ENCODE measurements at regions not wholly inside any gene's neighbourhood (a gene's known extent, or its start where the extent isn't known, plus 50 kb on each side); places are given as distances from the start of the nearest gene placed in this dataset.

DNA sequence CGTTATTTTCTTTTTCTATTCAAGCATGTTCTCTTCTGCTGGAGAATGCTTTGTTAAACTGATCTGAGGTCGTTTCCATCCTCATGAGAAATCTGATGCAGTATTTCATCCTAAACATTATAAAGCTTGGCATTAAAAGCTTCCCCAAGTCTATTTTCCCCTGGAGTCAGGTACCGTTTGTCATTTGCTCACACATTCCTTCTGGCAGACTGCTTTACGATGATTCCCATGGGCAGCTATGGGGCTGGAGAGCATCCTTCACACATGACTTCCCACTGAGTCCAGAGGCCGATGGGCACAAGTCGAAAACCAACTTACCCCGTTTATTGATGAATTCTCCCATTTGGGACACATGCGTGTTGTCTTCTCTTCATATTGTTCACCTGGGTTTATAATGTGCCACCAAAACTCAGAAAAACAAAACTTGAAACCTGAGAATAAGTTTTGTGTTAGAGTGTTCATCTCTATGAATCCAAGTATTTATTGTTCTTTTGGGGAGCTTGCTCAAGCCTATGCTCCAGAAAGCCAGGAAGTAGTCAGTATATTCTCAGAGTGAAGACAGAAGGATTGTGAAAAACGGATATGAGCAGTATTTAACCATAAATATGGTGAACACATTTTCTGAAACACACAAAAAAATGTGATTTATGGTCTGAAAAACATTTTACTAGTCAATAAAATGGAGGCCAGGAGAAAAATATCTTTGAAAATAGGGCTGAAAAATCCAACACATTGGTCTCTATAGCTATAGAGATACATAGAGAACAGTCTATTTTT, 298.8 kb upstream of the NOCT start:
- TF ChIP-seq POLR2A (IDR thresholded peaks at IDR 0.05; ENCODE audit: low read depth, low read length): no peak
- TF ChIP-seq POLR2AphosphoS5 (IDR thresholded peaks at IDR 0.05; ENCODE audit: low read depth, low read length): no peak
- TF ChIP-seq TAF1 (IDR thresholded peaks at IDR 0.05; ENCODE audit: low read depth, low read length): no peak
- TF ChIP-seq SPI1 (IDR thresholded peaks at IDR 0.05; ENCODE audit: low read depth, low read length): no peak
- no peak for TF ChIP-seq PAX5 (IDR thresholded peaks at IDR 0.05; ENCODE audit: insufficient read depth, low read length, severe bottlenecking)
- no peak for TF ChIP-seq POU2F2 (IDR thresholded peaks at IDR 0.05; ENCODE audit: low read depth, low read length)

Data from GM12891 (cell line).